HG03565 (cell line): ENCODE measurements at regions not wholly inside any gene's neighbourhood (a gene's known extent, or its start where the extent isn't known, plus 50 kb on each side); places are given as distances from the start of the nearest gene placed in this dataset.
"Not testable (repeated sequence)": the region's sequence is repeated elsewhere in the genome, so short reads cannot be mapped to it uniquely, and the experiment has no call there.

Experiments
- ATAC-seq: cut with Tn5 transposase; IDR thresholded peaks from one replicate; pipeline ENCODE4 v1.9.1; 2021; ENCODE audit warnings: mild to moderate bottlenecking, moderate library complexity; ENCODE audit not compliant: unreplicated experiment

GRCh38 chr1:14371771-14372497 lies 226.6 kb upstream of the KAZN start:
- no peak for ATAC-seq

DNA sequence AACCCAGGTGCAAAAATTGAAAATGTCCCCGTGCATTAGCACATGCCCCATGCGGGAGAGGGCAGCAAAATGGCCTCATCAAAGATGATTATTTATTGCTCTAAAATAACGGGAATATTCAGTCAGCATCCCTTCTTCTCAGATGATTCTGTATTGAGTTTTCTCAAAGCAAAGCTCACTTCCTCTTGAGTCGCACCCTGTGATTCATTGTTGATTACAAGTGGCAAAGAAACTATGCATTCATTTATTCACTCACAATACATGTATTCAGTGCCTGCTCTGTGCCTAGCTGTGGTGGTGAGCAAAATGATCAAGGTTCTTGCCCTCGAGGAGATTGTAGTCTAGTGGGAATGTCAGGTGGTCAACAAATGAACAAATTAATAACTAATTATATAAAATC lies 226.0 kb upstream of the KAZN start:
- ATAC-seq: no peak

DNA sequence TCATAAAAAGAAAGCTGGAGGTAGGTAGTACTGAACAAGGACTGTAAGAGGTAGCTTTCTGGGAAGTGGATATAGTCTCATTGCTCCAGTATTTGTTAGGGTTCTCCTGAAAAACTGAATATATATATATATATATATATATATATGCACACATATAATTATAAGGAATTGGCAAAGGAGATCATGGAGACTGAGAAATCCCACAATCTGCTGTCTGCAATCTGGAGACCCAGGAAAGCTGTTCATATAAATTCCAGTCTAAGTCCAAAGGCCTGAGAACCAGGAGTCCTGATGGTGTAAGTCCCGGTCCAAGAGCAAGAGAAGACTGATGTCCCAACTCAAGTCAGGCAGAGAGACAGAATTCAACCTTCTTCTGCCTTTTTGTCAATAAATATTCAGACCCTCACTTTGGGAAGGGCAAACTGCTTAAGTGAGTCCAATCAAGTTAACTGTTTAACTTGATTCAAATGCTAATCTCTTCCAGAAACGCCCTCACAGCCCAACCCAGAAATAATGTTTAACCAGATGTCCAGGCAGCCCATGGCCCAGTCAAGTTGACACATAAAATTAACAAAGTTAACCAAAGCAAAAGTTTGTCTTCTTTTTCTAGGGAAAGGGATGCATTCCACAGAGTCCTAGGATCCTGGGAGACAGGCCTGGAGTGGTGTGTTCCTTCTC lies 225.3 kb upstream of the KAZN start:
- no peak for ATAC-seq

- ATAC-seq: no peak
Measured at GRCh38 chr1:14375226-14375625, 223.3 kb upstream of the KAZN start.

DNA sequence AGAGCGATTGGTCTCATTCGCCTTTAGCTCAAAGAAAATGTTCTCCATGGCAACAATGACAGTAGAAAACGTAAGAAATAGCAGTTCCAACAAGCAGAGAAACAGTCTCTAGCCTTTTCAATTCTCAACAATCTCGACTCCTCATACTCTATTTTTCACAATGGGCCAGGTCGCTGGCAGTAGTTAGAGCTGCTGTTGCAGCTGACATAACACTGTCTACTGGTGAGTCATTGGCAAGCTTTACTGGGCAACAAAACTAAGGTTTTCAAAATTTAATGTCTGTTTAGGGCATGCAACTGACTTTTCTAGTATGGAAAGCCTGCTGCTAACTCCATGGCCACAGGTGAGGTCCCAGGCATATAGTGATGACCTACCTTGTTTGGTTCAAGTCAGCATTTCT lies 221.1 kb upstream of the KAZN start:
- no peak for ATAC-seq

GRCh38 chr1:14380408-14380807 lies 218.1 kb upstream of the KAZN start:
- ATAC-seq: no peak

GRCh38 chr1:14390816-14391215 lies 207.7 kb upstream of the KAZN start:
- no peak for ATAC-seq

DNA sequence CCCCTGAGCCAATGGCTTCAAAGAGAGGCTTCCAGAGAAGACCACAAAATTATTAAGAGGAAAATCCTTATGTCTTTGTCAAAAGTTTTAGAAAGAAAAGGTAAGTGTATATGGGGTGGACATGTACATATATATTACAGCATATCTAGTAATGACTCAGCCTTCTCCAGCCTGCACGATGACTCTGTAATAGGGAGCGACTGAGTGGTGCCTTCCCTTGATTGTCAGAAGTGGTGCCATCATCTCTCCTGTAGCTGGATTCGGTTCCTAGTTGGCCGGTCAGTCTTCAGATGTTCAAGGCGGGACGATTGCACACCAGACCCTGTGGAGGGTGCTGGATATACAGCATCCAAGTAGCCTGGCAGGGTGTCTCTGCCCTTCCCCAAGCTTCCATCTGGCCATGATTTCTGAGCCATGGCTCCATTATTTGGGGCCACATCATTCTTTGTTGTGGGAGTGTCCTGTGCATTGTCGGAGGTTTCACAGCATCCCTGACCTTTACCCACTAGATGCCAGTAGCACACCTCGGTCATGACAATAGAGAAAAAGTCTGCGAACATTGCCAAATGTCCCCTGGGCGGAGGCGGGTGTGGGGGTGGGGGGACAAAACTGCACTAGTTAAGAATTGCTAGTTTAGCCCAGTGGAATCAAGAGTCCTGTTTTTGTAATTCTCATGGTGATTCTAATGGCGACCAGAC lies 206.2 kb upstream of the KAZN start:
- no peak for ATAC-seq

GRCh38 chr1:14392859-14393365 lies 205.6 kb upstream of the KAZN start:
- no peak for ATAC-seq

- ATAC-seq: no peak
Measured at GRCh38 chr1:14396100-14396499, 202.4 kb upstream of the KAZN start.

- ATAC-seq: no peak
Measured at GRCh38 chr1:14403961-14404645, 194.4 kb upstream of the KAZN start.

DNA sequence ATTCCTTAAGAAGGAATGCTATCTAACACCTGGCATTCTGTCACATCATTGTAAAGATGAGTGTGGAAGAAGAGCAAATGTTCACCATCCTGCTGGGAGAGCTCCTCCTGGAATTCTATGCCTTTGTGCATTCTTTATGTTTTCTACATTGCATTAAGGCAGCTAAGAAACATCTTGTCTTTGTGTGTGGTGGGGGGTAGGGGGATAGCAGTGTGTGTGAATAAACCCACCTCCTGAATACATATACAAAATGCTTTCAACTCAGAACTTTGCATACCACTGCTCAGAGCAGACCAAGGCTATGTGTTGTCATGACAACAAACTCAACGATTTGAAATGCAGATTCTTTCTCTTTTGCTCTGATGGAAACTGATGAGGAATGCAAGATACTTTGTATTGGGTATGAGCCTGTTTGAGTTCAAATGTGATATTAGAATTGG lies 193.6 kb upstream of the KAZN start:
- ATAC-seq: no peak

DNA sequence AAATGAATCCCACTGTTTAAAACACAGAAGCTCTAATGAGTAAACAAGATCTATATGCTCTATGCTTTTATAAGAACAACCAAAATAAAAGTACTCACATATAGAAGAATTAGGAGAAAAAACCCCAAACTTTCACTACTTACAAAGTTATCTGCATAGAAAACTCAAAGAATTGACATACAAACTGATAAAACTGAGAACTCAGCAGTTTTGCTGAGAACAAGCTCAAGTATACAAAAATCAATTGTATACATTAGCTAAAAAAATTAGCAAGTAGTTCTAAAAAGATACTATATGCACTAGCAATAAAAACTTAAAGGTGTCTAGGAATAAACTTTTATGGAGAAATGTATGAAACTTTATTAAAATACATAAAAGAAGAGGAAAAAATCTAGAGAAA lies 186.2 kb upstream of the KAZN start:
- no peak for ATAC-seq

DNA sequence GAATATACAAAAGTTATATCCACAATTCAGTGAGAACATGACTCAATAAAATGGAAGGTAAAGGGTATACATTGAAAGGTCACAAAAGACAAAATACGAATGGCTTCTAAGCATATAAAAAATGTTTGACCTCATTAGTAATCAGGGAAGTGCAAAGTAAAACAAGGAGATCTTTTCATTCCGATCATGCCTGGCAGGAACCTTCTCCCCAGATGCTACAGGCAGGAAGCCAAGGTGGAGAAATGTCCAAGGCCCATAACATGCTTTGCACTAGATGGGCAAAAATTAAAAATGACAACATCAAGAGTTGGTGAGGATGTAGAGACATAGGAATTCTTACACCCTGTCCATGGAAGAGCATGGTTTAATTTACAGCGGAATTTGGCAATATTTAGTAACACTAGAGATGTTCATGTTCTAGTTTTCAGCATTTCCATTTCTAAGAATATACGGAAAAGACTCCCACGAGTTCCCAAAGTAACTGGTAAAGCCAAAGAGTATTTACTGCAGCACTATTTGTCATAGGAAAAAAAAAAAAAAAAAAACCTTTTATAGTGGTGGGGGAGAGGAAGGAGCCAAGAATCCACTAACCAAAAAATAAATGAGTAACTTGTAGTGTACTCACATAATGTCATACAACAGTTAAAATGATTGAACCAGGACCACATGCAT lies 184.5 kb upstream of the KAZN start:
- ATAC-seq: no peak

GRCh38 chr1:14415396-14415795 lies 183.1 kb upstream of the KAZN start:
- ATAC-seq: no peak

DNA sequence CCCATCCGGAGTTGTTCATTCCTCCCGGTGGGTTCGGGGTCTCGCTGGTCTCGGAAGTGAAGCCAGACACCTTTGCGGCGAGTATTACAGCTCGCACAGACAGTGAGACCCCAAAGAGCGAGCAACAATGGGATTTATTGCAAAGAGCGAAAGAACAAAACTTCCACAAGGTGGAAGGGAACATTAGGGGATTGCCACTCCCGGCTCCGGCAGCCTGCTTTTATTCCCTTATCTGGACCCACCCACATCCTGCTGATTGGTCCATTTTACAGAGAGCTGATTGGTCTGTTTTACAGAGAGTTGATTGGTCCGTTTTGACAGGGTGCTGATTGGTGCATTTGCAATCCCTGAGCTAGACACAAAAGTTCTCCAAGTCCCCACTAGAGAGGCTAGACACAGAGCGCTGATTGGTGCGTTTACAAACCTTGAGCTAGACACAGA lies 178.7 kb upstream of the KAZN start:
- not testable (repeated sequence) for ATAC-seq

GRCh38 chr1:14420686-14421085 lies 177.8 kb upstream of the KAZN start:
- no peak for ATAC-seq

GRCh38 chr1:14421295-14421976 lies 177.0 kb upstream of the KAZN start:
- no peak for ATAC-seq

DNA sequence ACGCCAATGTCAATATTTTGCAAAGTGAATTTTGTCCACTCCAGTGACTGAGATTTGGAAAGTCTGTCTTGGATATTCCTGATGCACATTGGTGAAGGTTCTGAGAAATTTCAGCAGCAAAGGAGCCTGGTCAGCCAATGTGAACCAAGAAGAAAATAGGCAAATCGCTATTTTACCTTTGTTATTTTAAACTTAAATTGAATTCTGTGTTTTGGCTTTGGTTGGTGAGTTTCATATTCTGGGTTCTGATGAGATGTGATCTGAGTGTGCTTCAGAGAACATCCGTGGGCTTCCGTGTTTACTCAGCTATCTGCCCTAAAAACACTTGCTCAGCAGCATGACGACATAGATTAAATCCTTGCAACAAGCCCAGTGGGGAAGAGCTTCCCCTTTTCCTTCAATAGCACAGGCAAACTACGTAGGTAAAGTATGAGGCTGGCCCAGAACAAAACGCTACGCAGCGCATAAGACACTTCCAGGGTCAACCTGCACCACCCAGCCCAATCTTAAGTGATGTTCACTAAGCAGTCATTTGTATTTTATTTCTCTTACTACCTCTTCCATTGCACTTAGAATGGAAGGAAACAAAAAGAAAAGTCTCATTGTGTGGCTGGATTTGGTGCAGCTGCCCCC lies 176.4 kb upstream of the KAZN start:
- no peak for ATAC-seq
